ENCODE measurements at regions not wholly inside any gene's neighbourhood (a gene's known extent, or its start where the extent isn't known, plus 50 kb on each side); places are given as distances from the start of the nearest gene placed in this dataset.
"Not testable (repeated sequence)": the region's sequence is repeated elsewhere in the genome, so short reads cannot be mapped to it uniquely, and the experiment has no call there.

GRCh38 chr6:3530515-3530914, 73.7 kb upstream of the SLC22A23 start:
- Mint-ChIP-seq H3K4me1 (ENCODE audit: low read depth) (no peaks in the 10 kb centered on the region), H3K9me3 (no peaks in the 10 kb centered on the region), H3K36me3 (ENCODE audit: low read depth) (no peaks in the 10 kb centered on the region), H3K4me3 (no peak overlapping the region), H3K27ac (no peak overlapping the region), H3K27me3 (ENCODE audit: insufficient read depth) (no peaks in the 10 kb centered on the region)
- intact Hi-C loops (cut with micrococcal nuclease) = no loop called here
- DNase-seq (ENCODE audit: low spot score) = no peak

GRCh38 chr6:3529721-3530120, 72.9 kb upstream of the SLC22A23 start:
- DNase-seq (ENCODE audit: low spot score) = no peak
- H3K9me3 Mint-ChIP-seq = no peaks in the 10 kb centered on the region
- intact Hi-C loops (cut with micrococcal nuclease) = no loop called here
- no peaks in the 10 kb centered on the region for H3K4me1 Mint-ChIP-seq (ENCODE audit: low read depth)
- H3K4me3 Mint-ChIP-seq = no peak overlapping the region
- no peaks in the 10 kb centered on the region for H3K27me3 Mint-ChIP-seq (ENCODE audit: insufficient read depth)
- H3K27ac Mint-ChIP-seq = no peak overlapping the region
- H3K36me3 Mint-ChIP-seq (ENCODE audit: low read depth) = no peaks in the 10 kb centered on the region

GRCh38 chr6:3529232-3529631, 72.4 kb upstream of the SLC22A23 start:
- Mint-ChIP-seq H3K27ac (no peak overlapping the region), H3K4me3 (no peak overlapping the region), H3K27me3 (ENCODE audit: insufficient read depth) (no peaks in the 10 kb centered on the region), H3K4me1 (ENCODE audit: low read depth) (no peaks in the 10 kb centered on the region), H3K36me3 (ENCODE audit: low read depth) (no peaks in the 10 kb centered on the region), H3K9me3 (no peaks in the 10 kb centered on the region)
- no peak for DNase-seq (ENCODE audit: low spot score)
- intact Hi-C loops (cut with micrococcal nuclease) = no loop called here

- DNase-seq (ENCODE audit: low spot score); H3K36me3 Mint-ChIP-seq (ENCODE audit: low read depth); H3K27me3 Mint-ChIP-seq (ENCODE audit: insufficient read depth); H3K27ac Mint-ChIP-seq; H3K4me3 Mint-ChIP-seq; H3K4me1 Mint-ChIP-seq (ENCODE audit: low read depth); intact Hi-C loops (cut with micrococcal nuclease); H3K9me3 Mint-ChIP-seq: not testable (repeated sequence)
Observed at GRCh38 chr6:3528081-3528671, 71.3 kb upstream of the SLC22A23 start.

- Mint-ChIP-seq H3K27ac (no peak overlapping the region), H3K4me3 (no peak overlapping the region), H3K4me1 (ENCODE audit: low read depth) (no peaks in the 10 kb centered on the region), H3K9me3 (no peaks in the 10 kb centered on the region), H3K27me3 (ENCODE audit: insufficient read depth) (no peaks in the 10 kb centered on the region), H3K36me3 (ENCODE audit: low read depth) (no peaks in the 10 kb centered on the region)
- intact Hi-C loops (cut with micrococcal nuclease) = no loop called here
- DNase-seq (ENCODE audit: low spot score) = no peak
Observed at GRCh38 chr6:3527651-3527977, 70.8 kb upstream of the SLC22A23 start.

GRCh38 chr6:3526962-3527650, 70.3 kb upstream of the SLC22A23 start:
- H3K4me3 Mint-ChIP-seq = no peak overlapping the region

GRCh38 chr6:3525915-3526314, 69.1 kb upstream of the SLC22A23 start:
- Mint-ChIP-seq H3K27ac (no peak overlapping the region), H3K9me3 (no peaks in the 10 kb centered on the region)
- intact Hi-C loops (cut with micrococcal nuclease) = no loop called here

More at GRCh38 chr6:3526962-3527650, 70.3 kb upstream of the SLC22A23 start:
- intact Hi-C loops (cut with micrococcal nuclease) = no loop called here
- DNase-seq (ENCODE audit: low spot score) = no peak
- Mint-ChIP-seq H3K27ac (no peak overlapping the region), H3K9me3 (no peaks in the 10 kb centered on the region), H3K4me1 (ENCODE audit: low read depth) (no peaks in the 10 kb centered on the region), H3K27me3 (ENCODE audit: insufficient read depth) (no peaks in the 10 kb centered on the region), H3K36me3 (ENCODE audit: low read depth) (no peaks in the 10 kb centered on the region)

GRCh38 chr6:3524456-3524855, 67.6 kb upstream of the SLC22A23 start:
- Mint-ChIP-seq H3K9me3 (no peaks in the 10 kb centered on the region), H3K27ac (no peak overlapping the region), H3K4me3 (no peak overlapping the region), H3K4me1 (ENCODE audit: low read depth) (no peaks in the 10 kb centered on the region), H3K36me3 (ENCODE audit: low read depth) (no peaks in the 10 kb centered on the region), H3K27me3 (ENCODE audit: insufficient read depth) (no peaks in the 10 kb centered on the region)
- DNase-seq (ENCODE audit: low spot score) = no peak
- intact Hi-C loops (cut with micrococcal nuclease) = no loop called here

More at GRCh38 chr6:3525915-3526314, 69.1 kb upstream of the SLC22A23 start:
- Mint-ChIP-seq H3K4me1 (ENCODE audit: low read depth) (no peaks in the 10 kb centered on the region), H3K4me3 (no peak overlapping the region), H3K27me3 (ENCODE audit: insufficient read depth) (no peaks in the 10 kb centered on the region), H3K36me3 (ENCODE audit: low read depth) (no peaks in the 10 kb centered on the region)
- no peak for DNase-seq (ENCODE audit: low spot score)

GRCh38 chr6:3523966-3524365, 67.1 kb upstream of the SLC22A23 start:
- H3K36me3 Mint-ChIP-seq (ENCODE audit: low read depth) = no peaks in the 10 kb centered on the region
- no peaks in the 10 kb centered on the region for H3K27me3 Mint-ChIP-seq (ENCODE audit: insufficient read depth)
- no peaks in the 10 kb centered on the region for H3K4me1 Mint-ChIP-seq (ENCODE audit: low read depth)
- H3K4me3 Mint-ChIP-seq = no peak overlapping the region
- H3K9me3 Mint-ChIP-seq = no peaks in the 10 kb centered on the region
- DNase-seq (ENCODE audit: low spot score) = no peak
- intact Hi-C loops (cut with micrococcal nuclease) = no loop called here
- H3K27ac Mint-ChIP-seq = no peak overlapping the region

GRCh38 chr6:3523271-3523670, 66.4 kb upstream of the SLC22A23 start:
- no peak for DNase-seq (ENCODE audit: low spot score)
- Mint-ChIP-seq H3K27me3 (ENCODE audit: insufficient read depth) (peaks cover 1% of the 10 kb centered on the region), H3K9me3 (no peaks in the 10 kb centered on the region), H3K4me3 (no peak overlapping the region), H3K4me1 (ENCODE audit: low read depth) (no peaks in the 10 kb centered on the region), H3K36me3 (ENCODE audit: low read depth) (no peaks in the 10 kb centered on the region), H3K27ac (no peak overlapping the region)
- intact Hi-C loops (cut with micrococcal nuclease) = no loop called here

GRCh38 chr6:3522561-3523260, 65.9 kb upstream of the SLC22A23 start:
- DNase-seq (ENCODE audit: low spot score) = no peak

GRCh38 chr6:3520281-3521230, 63.7 kb upstream of the SLC22A23 start:
- no peaks in the 10 kb centered on the region for H3K9me3 Mint-ChIP-seq
- DNase-seq (ENCODE audit: low spot score) = no peak
- H3K27ac Mint-ChIP-seq = no peak overlapping the region
- H3K36me3 Mint-ChIP-seq (ENCODE audit: low read depth) = no peaks in the 10 kb centered on the region
- no peak overlapping the region for H3K4me3 Mint-ChIP-seq
- intact Hi-C loops (cut with micrococcal nuclease) = no loop called here
- peaks cover 2% of the 10 kb centered on the region for H3K27me3 Mint-ChIP-seq (ENCODE audit: insufficient read depth)
- no peaks in the 10 kb centered on the region for H3K4me1 Mint-ChIP-seq (ENCODE audit: low read depth)

More at GRCh38 chr6:3522561-3523260, 65.9 kb upstream of the SLC22A23 start:
- Mint-ChIP-seq H3K4me1 (ENCODE audit: low read depth) (no peaks in the 10 kb centered on the region), H3K4me3 (no peak overlapping the region), H3K9me3 (no peaks in the 10 kb centered on the region), H3K36me3 (ENCODE audit: low read depth) (no peaks in the 10 kb centered on the region), H3K27me3 (ENCODE audit: insufficient read depth) (peaks cover 2% of the 10 kb centered on the region), H3K27ac (no peak overlapping the region)
- intact Hi-C loops (cut with micrococcal nuclease) = no loop called here

Measured in activated T-helper 1 cell treated with anti-CD3 and anti-CD28 coated beads, Interleukin-12 subunit alpha, Interleukin-12 subunit beta, Interleukin-2, Interleukin-4 antibody, amounts not matched to agents 30 ng/mL and 10 ng/mL and 1 ng/mL, durations not matched to agents 14 hours and 24 hours and 36 hours (primary cell).